NCI-H128 (cell line): ENCODE measurements at regions not wholly inside any gene's neighbourhood (a gene's known extent, or its start where the extent isn't known, plus 50 kb on each side); places are given as distances from the start of the nearest gene placed in this dataset.

Experiments used
- DNase-seq: peaks from one replicate; lab custom pipeline; 2025; ENCODE audit not compliant: unreplicated experiment; lab: John Stamatoyannopoulos, UW

- DNase-seq: no peak
Observed at GRCh38 chr11:109553284-109553683, 131.3 kb downstream of the C11orf87 start.

GRCh38 chr11:109554951-109555350 lies 133.0 kb downstream of the C11orf87 start:
- DNase-seq: no peak

- no peak for DNase-seq
Observed at GRCh38 chr11:109564241-109564640, 142.3 kb downstream of the C11orf87 start.

- DNase-seq: no peak
Observed at GRCh38 chr11:109582470-109582869, 160.5 kb downstream of the C11orf87 start.

DNA sequence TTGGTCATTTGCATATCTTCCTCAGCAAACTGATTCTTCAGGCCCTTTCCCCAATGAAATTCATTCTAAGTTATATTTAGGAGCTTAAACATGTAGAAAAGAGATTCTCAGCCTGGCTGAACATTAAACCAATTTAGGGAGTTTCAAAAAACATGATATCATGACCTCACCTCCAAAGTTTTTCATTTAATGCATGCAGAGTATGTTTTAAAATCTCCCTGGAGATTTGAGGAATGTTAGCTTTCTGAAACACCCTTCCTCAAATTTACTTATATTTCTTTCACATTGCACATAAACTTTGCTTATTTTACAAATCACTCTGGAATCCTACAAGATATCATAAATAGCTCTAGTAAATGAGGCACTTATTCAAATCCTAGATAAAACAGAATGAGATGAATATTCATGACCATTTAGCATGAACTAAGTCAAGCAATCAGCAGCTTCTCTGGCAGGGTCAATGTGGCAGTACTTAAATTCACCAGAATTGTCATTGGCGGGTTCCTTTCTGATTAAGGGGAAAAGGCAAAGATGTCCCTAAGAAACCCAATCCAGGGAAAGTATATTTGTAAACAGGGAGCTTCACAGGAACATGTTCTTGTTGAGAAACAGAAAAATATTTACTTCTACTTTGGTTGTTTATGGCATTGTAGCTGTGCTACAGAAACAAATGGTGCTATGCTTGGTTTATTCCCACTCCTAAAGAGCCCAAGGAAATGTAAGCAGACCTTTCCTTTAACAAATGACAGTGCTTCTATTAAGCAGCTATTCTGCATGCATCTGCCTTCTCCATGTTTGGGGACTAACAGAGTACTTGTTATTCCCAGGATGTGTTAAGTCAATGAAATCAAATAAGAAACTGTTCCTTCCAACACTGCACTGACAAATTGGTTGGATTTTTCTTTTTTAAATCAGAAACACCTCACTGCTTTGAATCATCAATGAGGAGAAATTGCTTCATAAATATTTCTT lies 162.3 kb downstream of the C11orf87 start:
- DNase-seq: no peak

DNA sequence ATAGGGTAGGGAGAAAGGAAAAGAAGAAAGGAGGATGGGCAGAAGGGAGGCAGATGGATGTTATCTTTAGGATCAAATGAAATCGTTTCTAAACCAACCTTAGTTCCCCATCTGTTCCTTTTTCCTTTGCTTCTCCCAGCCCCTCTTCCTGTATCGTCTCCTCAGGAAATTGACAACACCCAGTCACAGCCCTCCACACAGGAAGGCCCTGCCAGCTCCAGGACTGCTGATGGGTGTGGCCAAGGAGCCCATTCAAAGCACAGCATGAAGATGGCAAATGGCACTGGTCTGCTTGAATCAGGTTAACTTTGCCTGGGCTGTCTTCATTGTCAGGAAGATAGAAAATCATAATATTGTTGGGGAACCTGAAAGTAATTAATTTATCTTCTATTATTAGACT lies 164.8 kb downstream of the C11orf87 start:
- DNase-seq: no peak

- DNase-seq: no peak
Observed at GRCh38 chr11:109590782-109591181, 168.8 kb downstream of the C11orf87 start.

- no peak for DNase-seq
Observed at GRCh38 chr11:109597336-109597735, 175.3 kb downstream of the C11orf87 start.

- no peak for DNase-seq
Observed at GRCh38 chr11:109604481-109605400, 182.8 kb downstream of the C11orf87 start.

- DNase-seq: no peak
Observed at GRCh38 chr11:109606256-109606655, 184.3 kb downstream of the C11orf87 start.

DNA sequence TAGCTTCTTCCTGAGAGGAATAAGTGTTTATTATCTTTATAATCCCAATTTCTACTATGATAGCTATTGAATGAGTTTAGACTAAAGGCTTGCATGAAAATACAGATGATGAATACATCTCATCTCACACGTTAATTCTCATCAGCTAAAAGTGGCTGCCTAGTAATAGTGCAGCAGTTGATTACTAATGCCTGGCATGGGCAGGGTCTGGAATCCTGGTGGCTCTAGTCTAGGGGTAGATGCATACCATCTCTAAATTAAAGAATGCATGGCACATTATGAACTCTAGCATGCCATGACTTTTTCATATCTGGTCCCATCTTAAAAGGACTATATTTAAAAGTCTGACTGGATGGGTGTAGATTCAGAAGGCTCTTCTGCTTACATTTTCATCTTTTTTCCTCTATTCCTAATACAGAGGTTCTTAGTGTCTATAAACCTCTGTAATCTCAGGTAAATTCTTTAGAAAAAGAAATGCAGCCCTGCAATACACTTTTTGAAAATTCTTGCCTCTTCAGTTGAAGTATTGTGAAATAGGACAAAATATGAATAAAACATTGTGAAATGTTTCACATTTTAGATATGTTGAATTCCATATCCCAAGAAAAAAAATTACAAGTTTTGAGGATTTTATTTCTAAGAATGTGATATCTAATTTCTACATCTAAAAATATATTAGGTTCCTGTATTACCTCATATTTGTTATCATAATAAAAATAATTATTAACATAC lies 187.6 kb downstream of the C11orf87 start:
- DNase-seq: no peak

DNA sequence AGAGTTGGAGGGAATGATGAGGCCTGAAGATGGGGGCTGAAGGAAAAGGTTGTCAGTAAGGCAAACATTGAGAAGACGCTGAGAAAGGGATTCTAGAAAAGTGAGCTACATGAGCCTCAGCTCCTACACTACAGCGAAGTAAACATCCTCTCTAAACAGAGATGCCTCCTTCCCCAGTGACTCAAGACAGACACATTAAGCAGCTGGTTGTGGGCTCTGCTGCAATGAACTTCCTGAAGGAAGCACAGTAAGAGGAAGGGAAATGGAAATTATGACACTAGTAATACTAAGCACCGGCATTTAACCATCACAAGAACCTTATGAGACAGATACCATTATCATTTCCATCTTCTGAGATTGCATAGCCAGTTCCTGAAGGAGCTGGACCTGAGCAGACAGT lies 190.5 kb downstream of the C11orf87 start:
- no peak for DNase-seq

- DNase-seq: no peak
Observed at GRCh38 chr11:109619498-109619897, 197.5 kb downstream of the C11orf87 start.

DNA sequence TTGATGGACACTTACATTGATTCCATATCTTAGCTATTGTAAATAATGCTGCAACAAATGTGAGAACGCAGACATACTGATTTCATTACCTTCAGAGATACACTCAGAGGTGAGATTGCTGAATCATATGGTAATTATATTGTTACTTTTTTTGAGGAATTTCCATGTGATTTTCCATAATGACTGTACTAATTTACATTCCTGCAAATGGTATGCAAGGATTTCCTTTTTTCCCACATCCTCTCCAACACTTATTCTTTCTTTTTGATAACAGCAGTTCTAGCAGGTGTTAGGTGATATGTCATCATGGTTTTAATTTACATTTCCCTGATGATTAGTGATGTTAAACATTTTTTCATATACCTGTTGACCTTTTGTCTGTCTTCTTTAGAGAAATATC lies 207.7 kb downstream of the C11orf87 start:
- no peak for DNase-seq

- DNase-seq: no peak
Observed at GRCh38 chr11:109641549-109641948, 219.6 kb downstream of the C11orf87 start.

DNA sequence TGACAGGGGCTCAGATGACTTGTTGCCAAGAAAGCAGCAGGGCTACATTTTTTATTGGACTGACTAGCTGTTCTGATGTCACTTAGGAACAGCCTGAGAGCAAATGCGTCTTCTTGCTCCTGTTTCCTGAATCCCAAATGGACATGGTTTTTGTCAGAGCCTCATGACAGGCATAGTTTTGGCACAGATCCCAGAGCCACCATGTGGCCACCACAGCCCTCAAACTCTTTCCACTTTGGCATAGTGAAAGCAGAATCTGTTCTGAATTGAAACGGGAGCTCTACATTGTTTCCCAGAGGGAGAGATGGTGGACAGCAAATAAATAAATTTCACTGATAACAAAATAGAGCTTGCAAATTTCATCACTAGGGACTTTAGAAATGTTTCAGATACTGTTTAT lies 222.2 kb downstream of the C11orf87 start:
- DNase-seq: peak; percentile 89

GRCh38 chr11:109648804-109649203 lies 226.8 kb downstream of the C11orf87 start:
- DNase-seq: no peak

DNA sequence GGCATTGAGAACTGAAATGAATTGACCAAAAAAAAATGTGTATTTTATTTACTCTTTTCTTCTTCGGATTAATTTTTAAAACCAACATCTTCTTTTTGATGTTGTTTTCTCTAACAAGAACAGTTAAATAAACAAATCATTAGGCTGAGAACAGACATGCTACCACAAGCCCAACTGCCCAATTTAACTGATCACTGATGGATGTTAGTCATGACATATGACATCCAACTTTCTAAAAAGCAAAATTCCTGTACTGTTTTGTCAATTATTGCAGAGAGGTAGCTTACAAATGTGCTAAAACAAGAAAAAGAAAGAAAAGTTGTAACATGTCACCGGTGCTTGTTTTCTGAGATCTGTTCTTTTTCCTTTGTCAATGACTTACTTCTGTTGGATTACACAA lies 232.1 kb downstream of the C11orf87 start:
- no peak for DNase-seq

- DNase-seq: no peak
Observed at GRCh38 chr11:109658190-109658589, 236.2 kb downstream of the C11orf87 start.

GRCh38 chr11:109667719-109668118 lies 245.7 kb downstream of the C11orf87 start:
- DNase-seq: no peak
